GM19395 (cell line): ENCODE measurements at regions not wholly inside any gene's neighbourhood (a gene's known extent, or its start where the extent isn't known, plus 50 kb on each side); places are given as distances from the start of the nearest gene placed in this dataset.
"Not testable (repeated sequence)": the region's sequence is repeated elsewhere in the genome, so short reads cannot be mapped to it uniquely, and the experiment has no call there.

Experiments used
- ATAC-seq: cut with Tn5 transposase; IDR thresholded peaks from one replicate; pipeline ENCODE4 v1.9.1; 2021; ENCODE audit warnings: mild to moderate bottlenecking, moderate library complexity; ENCODE audit not compliant: unreplicated experiment

GRCh38 chr4:31007858-31008257 is 287.7 kb downstream of the PCDH7 start:
- no peak for ATAC-seq

- ATAC-seq: no peak
Observed at GRCh38 chr4:31009926-31010325, 289.8 kb downstream of the PCDH7 start.

GRCh38 chr4:31015123-31015522 is 295.0 kb downstream of the PCDH7 start:
- ATAC-seq: no peak

GRCh38 chr4:31016322-31017061 is 296.3 kb downstream of the PCDH7 start:
- ATAC-seq: no peak

GRCh38 chr4:31020363-31020762 is 300.2 kb downstream of the PCDH7 start:
- no peak for ATAC-seq

GRCh38 chr4:31021008-31021407 is 300.8 kb downstream of the PCDH7 start:
- no peak for ATAC-seq

GRCh38 chr4:31022702-31023101 is 302.5 kb downstream of the PCDH7 start:
- ATAC-seq: no peak

- no peak for ATAC-seq
Observed at GRCh38 chr4:31023109-31023508, 302.9 kb downstream of the PCDH7 start.

- ATAC-seq: no peak
Observed at GRCh38 chr4:31023742-31024141, 303.6 kb downstream of the PCDH7 start.

- not testable (repeated sequence) for ATAC-seq
Observed at GRCh38 chr4:31024781-31025180, 304.6 kb downstream of the PCDH7 start.

GRCh38 chr4:31026256-31026655 is 306.1 kb downstream of the PCDH7 start:
- no peak for ATAC-seq

GRCh38 chr4:31034550-31034949 is 314.4 kb downstream of the PCDH7 start:
- no peak for ATAC-seq

GRCh38 chr4:31035761-31036160 is 315.6 kb downstream of the PCDH7 start:
- ATAC-seq: no peak

GRCh38 chr4:31037703-31038102 is 317.5 kb downstream of the PCDH7 start:
- ATAC-seq: no peak

- no peak for ATAC-seq
Observed at GRCh38 chr4:31039382-31039781, 319.2 kb downstream of the PCDH7 start.

- no peak for ATAC-seq
Observed at GRCh38 chr4:31040106-31040505, 319.9 kb downstream of the PCDH7 start.

- ATAC-seq: no peak
Observed at GRCh38 chr4:31041385-31041784, 321.2 kb downstream of the PCDH7 start.

- no peak for ATAC-seq
Observed at GRCh38 chr4:31041853-31042252, 321.7 kb downstream of the PCDH7 start.

- no peak for ATAC-seq
Observed at GRCh38 chr4:31043382-31044062, 323.4 kb downstream of the PCDH7 start.

- no peak for ATAC-seq
Observed at GRCh38 chr4:31045151-31045550, 325.0 kb downstream of the PCDH7 start.

GRCh38 chr4:31045724-31046318 is 325.7 kb downstream of the PCDH7 start:
- no peak for ATAC-seq

GRCh38 chr4:31051151-31051550 is 331.0 kb downstream of the PCDH7 start:
- ATAC-seq: no peak
